Hematopoietic multipotent progenitor cell treated with erythropoietin and hydrocortisone succinate and interleukin-3 and kit ligand, for 8 days (in vitro differentiated cells): ENCODE measurements at regions not wholly inside any gene's neighbourhood (a gene's known extent, or its start where the extent isn't known, plus 50 kb on each side); places are given as distances from the start of the nearest gene placed in this dataset.
"Not testable (repeated sequence)": the region's sequence is repeated elsewhere in the genome, so short reads cannot be mapped to it uniquely, and the experiment has no call there.

Experiments used
- DNase-seq: peaks from one replicate; pipeline ENCODE4 v3.0.0-alpha.2; 2015

GRCh38 chr2:32874931-32875330 is 71.8 kb upstream of the LTBP1 start:
- DNase-seq, result no peak

GRCh38 chr2:32877587-32878510 is 68.9 kb upstream of the LTBP1 start:
- no peak for DNase-seq

GRCh38 chr2:32879943-32880342 is 66.8 kb upstream of the LTBP1 start:
- DNase-seq, result not testable (repeated sequence)

- DNase-seq, result no peak
Measured at GRCh38 chr2:32882816-32883810, 63.6 kb upstream of the LTBP1 start.

GRCh38 chr2:32884346-32884745 is 62.4 kb upstream of the LTBP1 start:
- no peak for DNase-seq

- not testable (repeated sequence) for DNase-seq
Measured at GRCh38 chr2:32886397-32887055, 60.2 kb upstream of the LTBP1 start.

- DNase-seq, result no peak
Measured at GRCh38 chr2:32887125-32887524, 59.6 kb upstream of the LTBP1 start.

- DNase-seq, result peak; percentile 83
Measured at GRCh38 chr2:32894119-32894728, 52.5 kb upstream of the LTBP1 start.

- no peak for DNase-seq
Measured at GRCh38 chr2:32895424-32895823, 51.3 kb upstream of the LTBP1 start.
